ENCODE measurements at regions not wholly inside any gene's neighbourhood (a gene's known extent, or its start where the extent isn't known, plus 50 kb on each side); places are given as distances from the start of the nearest gene placed in this dataset.

GRCh38 chr21:20330652-20331051, 667.6 kb upstream of the NCAM2 start:
- H3K4me1 ChIP-seq (ENCODE audit: control insufficient read depth in 1 of 2, insufficient read depth in 2 of 2, low read length in 2 of 2), result no peaks in the 10 kb centered on the region
- H2AFZ ChIP-seq (ENCODE audit: insufficient read depth, low read length, poor library complexity), result no peak overlapping the region
- no peak overlapping the region for H3K18ac ChIP-seq (ENCODE audit: low read length)
- no peaks in the 10 kb centered on the region for H3K79me2 ChIP-seq (ENCODE audit: control insufficient read depth, insufficient read depth, low read length, poor library complexity)
- H4K12ac ChIP-seq (ENCODE audit: low read depth, low read length), result no peak overlapping the region
- no peak overlapping the region for H3K4me3 ChIP-seq (ENCODE audit: low read depth, low read length)
- H4K8ac ChIP-seq (ENCODE audit: low read depth, low read length), result no peak overlapping the region
- no peak overlapping the region for H3K14ac ChIP-seq (ENCODE audit: low read length)
- no peak overlapping the region for H3K4me2 ChIP-seq (ENCODE audit: low read length)
- H3K27me3 ChIP-seq (ENCODE audit: insufficient read depth, low read length), result no peaks in the 10 kb centered on the region
- no peaks in the 10 kb centered on the region for H3K9me3 ChIP-seq (ENCODE audit: insufficient read depth, low read depth, low read length)
- WGBS (ENCODE audit: extremely low coverage, insufficient coverage, insufficient read length), result no CpG with 5 or more reads among the region's 3 CpGs
- no peak for DNase-seq
- H2BK5ac ChIP-seq (ENCODE audit: low read depth, low read length, poor library complexity), result no peak overlapping the region
- no peak overlapping the region for H2BK120ac ChIP-seq (ENCODE audit: insufficient read depth, low read length, poor library complexity)
- no peak overlapping the region for H3K4ac ChIP-seq (ENCODE audit: low read depth, low read length)
- no peak overlapping the region for H4K91ac ChIP-seq (ENCODE audit: low read depth, low read length)
- H3K23ac ChIP-seq (ENCODE audit: low read length), result no peak overlapping the region
- no peak overlapping the region for H2BK12ac ChIP-seq (ENCODE audit: low read length)
- H3K27ac ChIP-seq (ENCODE audit: low read depth, low read length), result no peak overlapping the region
- H3K79me1 ChIP-seq (ENCODE audit: low read length), result no peaks in the 10 kb centered on the region
- H3K9ac ChIP-seq (ENCODE audit: low read length), result no peak overlapping the region
- no peak overlapping the region for H2AK5ac ChIP-seq (ENCODE audit: low read length)
- H3K36me3 ChIP-seq (ENCODE audit: control insufficient read depth in 1 of 2, insufficient read depth in 2 of 2, low read length in 2 of 2), result no peaks in the 10 kb centered on the region

GRCh38 chr21:20334585-20334984, 663.6 kb upstream of the NCAM2 start:
- H3K14ac ChIP-seq (ENCODE audit: low read length), result no peak overlapping the region
- H3K23ac ChIP-seq (ENCODE audit: low read length), result no peak overlapping the region
- no CpG with 5 or more reads among the region's 2 CpGs for WGBS (ENCODE audit: extremely low coverage, insufficient coverage, insufficient read length)

GRCh38 chr21:20341431-20341830, 656.8 kb upstream of the NCAM2 start:
- no peak overlapping the region for H3K14ac ChIP-seq (ENCODE audit: low read length)
- no peaks in the 10 kb centered on the region for H3K27me3 ChIP-seq (ENCODE audit: insufficient read depth, low read length)
- no peak overlapping the region for H3K9ac ChIP-seq (ENCODE audit: low read length)
- no peak overlapping the region for H2BK5ac ChIP-seq (ENCODE audit: low read depth, low read length, poor library complexity)
- H3K79me1 ChIP-seq (ENCODE audit: low read length), result no peaks in the 10 kb centered on the region
- no CpG with 5 or more reads among the region's 4 CpGs for WGBS (ENCODE audit: extremely low coverage, insufficient coverage, insufficient read length)
- no peak overlapping the region for H2BK120ac ChIP-seq (ENCODE audit: insufficient read depth, low read length, poor library complexity)
- H3K18ac ChIP-seq (ENCODE audit: low read length), result no peak overlapping the region
- H3K79me2 ChIP-seq (ENCODE audit: control insufficient read depth, insufficient read depth, low read length, poor library complexity), result no peaks in the 10 kb centered on the region
- no peak overlapping the region for H3K23ac ChIP-seq (ENCODE audit: low read length)
- DNase-seq, result no peak
- no peak overlapping the region for H2AFZ ChIP-seq (ENCODE audit: insufficient read depth, low read length, poor library complexity)
- H4K8ac ChIP-seq (ENCODE audit: low read depth, low read length), result no peak overlapping the region
- H3K9me3 ChIP-seq (ENCODE audit: insufficient read depth, low read depth, low read length), result no peaks in the 10 kb centered on the region
- no peak overlapping the region for H3K4ac ChIP-seq (ENCODE audit: low read depth, low read length)
- no peak overlapping the region for H3K4me2 ChIP-seq (ENCODE audit: low read length)
- no peaks in the 10 kb centered on the region for H3K4me1 ChIP-seq (ENCODE audit: control insufficient read depth in 1 of 2, insufficient read depth in 2 of 2, low read length in 2 of 2)
- no peak overlapping the region for H4K12ac ChIP-seq (ENCODE audit: low read depth, low read length)
- H2BK12ac ChIP-seq (ENCODE audit: low read length), result no peak overlapping the region
- no peaks in the 10 kb centered on the region for H3K36me3 ChIP-seq (ENCODE audit: control insufficient read depth in 1 of 2, insufficient read depth in 2 of 2, low read length in 2 of 2)
- no peak overlapping the region for H3K4me3 ChIP-seq (ENCODE audit: low read depth, low read length)
- H4K91ac ChIP-seq (ENCODE audit: low read depth, low read length), result no peak overlapping the region
- H2AK5ac ChIP-seq (ENCODE audit: low read length), result no peak overlapping the region
- H3K27ac ChIP-seq (ENCODE audit: low read depth, low read length), result no peak overlapping the region

More at GRCh38 chr21:20334585-20334984, 663.6 kb upstream of the NCAM2 start:
- Histone ChIP-seq H3K4me2 (ENCODE audit: low read length) (no peak overlapping the region), H4K12ac (ENCODE audit: low read depth, low read length) (no peak overlapping the region), H4K8ac (ENCODE audit: low read depth, low read length) (no peak overlapping the region), H3K9me3 (ENCODE audit: insufficient read depth, low read depth, low read length) (no peaks in the 10 kb centered on the region), H3K4me1 (ENCODE audit: control insufficient read depth in 1 of 2, insufficient read depth in 2 of 2, low read length in 2 of 2) (no peaks in the 10 kb centered on the region), H3K27me3 (ENCODE audit: insufficient read depth, low read length) (no peaks in the 10 kb centered on the region), H2BK120ac (ENCODE audit: insufficient read depth, low read length, poor library complexity) (no peak overlapping the region), H3K18ac (ENCODE audit: low read length) (no peak overlapping the region), H2AFZ (ENCODE audit: insufficient read depth, low read length, poor library complexity) (no peak overlapping the region), H3K36me3 (ENCODE audit: control insufficient read depth in 1 of 2, insufficient read depth in 2 of 2, low read length in 2 of 2) (no peaks in the 10 kb centered on the region), H3K79me2 (ENCODE audit: control insufficient read depth, insufficient read depth, low read length, poor library complexity) (no peaks in the 10 kb centered on the region), H3K79me1 (ENCODE audit: low read length) (no peaks in the 10 kb centered on the region), H2AK5ac (ENCODE audit: low read length) (no peak overlapping the region), H4K91ac (ENCODE audit: low read depth, low read length) (no peak overlapping the region), H3K27ac (ENCODE audit: low read depth, low read length) (no peak overlapping the region), H3K4me3 (ENCODE audit: low read depth, low read length) (no peak overlapping the region), H3K4ac (ENCODE audit: low read depth, low read length) (no peak overlapping the region), H2BK5ac (ENCODE audit: low read depth, low read length, poor library complexity) (no peak overlapping the region), H2BK12ac (ENCODE audit: low read length) (no peak overlapping the region), H3K9ac (ENCODE audit: low read length) (no peak overlapping the region)
- DNase-seq, result no peak

- Histone ChIP-seq H3K4me2 (ENCODE audit: low read length) (no peak overlapping the region), H3K18ac (ENCODE audit: low read length) (no peak overlapping the region), H3K4me1 (ENCODE audit: control insufficient read depth in 1 of 2, insufficient read depth in 2 of 2, low read length in 2 of 2) (no peaks in the 10 kb centered on the region), H2AFZ (ENCODE audit: insufficient read depth, low read length, poor library complexity) (no peak overlapping the region), H3K14ac (ENCODE audit: low read length) (no peak overlapping the region), H2AK5ac (ENCODE audit: low read length) (no peak overlapping the region), H3K36me3 (ENCODE audit: control insufficient read depth in 1 of 2, insufficient read depth in 2 of 2, low read length in 2 of 2) (no peaks in the 10 kb centered on the region), H3K23ac (ENCODE audit: low read length) (no peak overlapping the region), H2BK12ac (ENCODE audit: low read length) (no peak overlapping the region), H3K27ac (ENCODE audit: low read depth, low read length) (no peak overlapping the region), H3K4me3 (ENCODE audit: low read depth, low read length) (no peak overlapping the region), H4K91ac (ENCODE audit: low read depth, low read length) (no peak overlapping the region), H3K27me3 (ENCODE audit: insufficient read depth, low read length) (no peaks in the 10 kb centered on the region), H2BK120ac (ENCODE audit: insufficient read depth, low read length, poor library complexity) (no peak overlapping the region), H3K9me3 (ENCODE audit: insufficient read depth, low read depth, low read length) (no peaks in the 10 kb centered on the region), H4K12ac (ENCODE audit: low read depth, low read length) (no peak overlapping the region), H3K79me1 (ENCODE audit: low read length) (no peaks in the 10 kb centered on the region), H2BK5ac (ENCODE audit: low read depth, low read length, poor library complexity) (no peak overlapping the region), H4K8ac (ENCODE audit: low read depth, low read length) (no peak overlapping the region), H3K79me2 (ENCODE audit: control insufficient read depth, insufficient read depth, low read length, poor library complexity) (no peaks in the 10 kb centered on the region), H3K4ac (ENCODE audit: low read depth, low read length) (no peak overlapping the region), H3K9ac (ENCODE audit: low read length) (no peak overlapping the region)
- no peak for DNase-seq
- no CpG with 5 or more reads among the region's 5 CpGs for WGBS (ENCODE audit: extremely low coverage, insufficient coverage, insufficient read length)
Measured at GRCh38 chr21:20343186-20343585, 655.0 kb upstream of the NCAM2 start.
